Activated T-helper 17 cell treated with anti-CD3 and anti-CD28 coated beads, Interleukin-2, amount 50 U/mL, for 72 hours (primary cell): ENCODE measurements at regions not wholly inside any gene's neighbourhood (a gene's known extent, or its start where the extent isn't known, plus 50 kb on each side); places are given as distances from the start of the nearest gene placed in this dataset.

Experiments
- ATAC-seq: fragments of 150-1000 bp; cut with Tn5 transposase; replicated peaks from 2 replicates; pipeline ENCODE4 v1.10.0; 2021; ENCODE audit warnings: mild to moderate bottlenecking, moderate library complexity
- H3K27ac Mint-ChIP-seq: one replicate; pipeline ENCODE4 v1.8.0; 2022; ENCODE audit warnings: mixed read lengths
- H3K27me3 Mint-ChIP-seq: one replicate; pipeline ENCODE4 v1.8.0; 2022; ENCODE audit warnings: mixed read lengths
- H3K36me3 Mint-ChIP-seq: one replicate; pipeline ENCODE4 v1.8.0; 2022; ENCODE audit warnings: low read depth, mild to moderate bottlenecking, mixed read lengths
- H3K4me1 Mint-ChIP-seq: one replicate; pipeline ENCODE4 v1.8.0; 2022; ENCODE audit warnings: mixed read lengths
- H3K4me3 Mint-ChIP-seq: one replicate; pipeline ENCODE4 v1.8.0; 2022; ENCODE audit warnings: mild to moderate bottlenecking, mixed read lengths
- H3K9me3 Mint-ChIP-seq: one replicate; pipeline ENCODE4 v1.8.0; 2022; ENCODE audit warnings: mixed read lengths

GRCh38 chr13:50197705-50198104 is 182.5 kb downstream of the KCNRG start:
- Mint-ChIP-seq H3K9me3 (peaks cover 3% of the 10 kb centered on the region), H3K4me3 (no peak overlapping the region), H3K27me3 (no peaks in the 10 kb centered on the region), H3K4me1 (no peaks in the 10 kb centered on the region), H3K36me3 (no peaks in the 10 kb centered on the region), H3K27ac (no peak overlapping the region)
- ATAC-seq: peak; percentile 21

GRCh38 chr13:50198508-50198907 is 183.3 kb downstream of the KCNRG start:
- no peak for ATAC-seq
- Mint-ChIP-seq H3K4me1 (no peaks in the 10 kb centered on the region), H3K9me3 (peaks cover 3% of the 10 kb centered on the region), H3K27me3 (no peaks in the 10 kb centered on the region), H3K27ac (no peak overlapping the region), H3K4me3 (no peak overlapping the region), H3K36me3 (no peaks in the 10 kb centered on the region)

GRCh38 chr13:50200569-50200968 is 185.3 kb downstream of the KCNRG start:
- H3K4me1 Mint-ChIP-seq: no peaks in the 10 kb centered on the region
- no peak overlapping the region for H3K4me3 Mint-ChIP-seq
- H3K27me3 Mint-ChIP-seq: no peaks in the 10 kb centered on the region
- H3K36me3 Mint-ChIP-seq: no peaks in the 10 kb centered on the region
- no peak overlapping the region for H3K27ac Mint-ChIP-seq
- ATAC-seq: no peak
- H3K9me3 Mint-ChIP-seq: peaks cover 3% of the 10 kb centered on the region

GRCh38 chr13:50200988-50201387 is 185.7 kb downstream of the KCNRG start:
- Mint-ChIP-seq H3K4me1 (no peaks in the 10 kb centered on the region), H3K9me3 (peaks cover 3% of the 10 kb centered on the region), H3K27me3 (no peaks in the 10 kb centered on the region), H3K36me3 (no peaks in the 10 kb centered on the region), H3K27ac (no peak overlapping the region), H3K4me3 (no peak overlapping the region)
- ATAC-seq: no peak

GRCh38 chr13:50202485-50202884 is 187.2 kb downstream of the KCNRG start:
- Mint-ChIP-seq H3K4me3 (no peak overlapping the region), H3K27me3 (no peaks in the 10 kb centered on the region), H3K4me1 (no peaks in the 10 kb centered on the region), H3K27ac (no peak overlapping the region), H3K9me3 (peaks cover 3% of the 10 kb centered on the region), H3K36me3 (no peaks in the 10 kb centered on the region)
- no peak for ATAC-seq

GRCh38 chr13:50203256-50203941 is 188.2 kb downstream of the KCNRG start:
- no peak overlapping the region for H3K27ac Mint-ChIP-seq
- H3K27me3 Mint-ChIP-seq: no peaks in the 10 kb centered on the region
- no peaks in the 10 kb centered on the region for H3K36me3 Mint-ChIP-seq
- peaks cover 3% of the 10 kb centered on the region for H3K9me3 Mint-ChIP-seq
- no peaks in the 10 kb centered on the region for H3K4me1 Mint-ChIP-seq
- ATAC-seq: no peak
- H3K4me3 Mint-ChIP-seq: no peak overlapping the region

- ATAC-seq: no peak
- no peaks in the 10 kb centered on the region for H3K9me3 Mint-ChIP-seq
- H3K27ac Mint-ChIP-seq: no peak overlapping the region
- H3K4me3 Mint-ChIP-seq: no peak overlapping the region
- no peaks in the 10 kb centered on the region for H3K27me3 Mint-ChIP-seq
- H3K36me3 Mint-ChIP-seq: no peaks in the 10 kb centered on the region
- peaks cover 4% of the 10 kb centered on the region for H3K4me1 Mint-ChIP-seq
Observed at GRCh38 chr13:50205581-50205980, 190.3 kb downstream of the KCNRG start.

- Mint-ChIP-seq H3K9me3 (no peaks in the 10 kb centered on the region), H3K36me3 (no peaks in the 10 kb centered on the region), H3K4me1 (peaks cover 4% of the 10 kb centered on the region), H3K27me3 (no peaks in the 10 kb centered on the region), H3K4me3 (peak overlapping the region; percentile 25), H3K27ac (no peak overlapping the region)
- peak; percentile 50 for ATAC-seq
Observed at GRCh38 chr13:50208826-50209335, 193.6 kb downstream of the KCNRG start.

- H3K36me3 Mint-ChIP-seq: no peaks in the 10 kb centered on the region
- H3K4me3 Mint-ChIP-seq: no peak overlapping the region
- H3K27ac Mint-ChIP-seq: no peak overlapping the region
- ATAC-seq: no peak
- H3K27me3 Mint-ChIP-seq: no peaks in the 10 kb centered on the region
- peaks cover 9% of the 10 kb centered on the region for H3K4me1 Mint-ChIP-seq
- peaks cover 2% of the 10 kb centered on the region for H3K9me3 Mint-ChIP-seq
Observed at GRCh38 chr13:50209631-50210030, 194.4 kb downstream of the KCNRG start.

GRCh38 chr13:50213526-50213925 is 198.3 kb downstream of the KCNRG start:
- Mint-ChIP-seq H3K4me1 (peaks cover 11% of the 10 kb centered on the region), H3K27me3 (no peaks in the 10 kb centered on the region), H3K9me3 (peaks cover 8% of the 10 kb centered on the region), H3K4me3 (no peak overlapping the region), H3K36me3 (no peaks in the 10 kb centered on the region), H3K27ac (no peak overlapping the region)
- no peak for ATAC-seq

GRCh38 chr13:50214514-50214913 is 199.3 kb downstream of the KCNRG start:
- peak overlapping the region; percentile 24 for H3K4me3 Mint-ChIP-seq
- peak overlapping the region; percentile 27 for H3K27ac Mint-ChIP-seq
- peaks cover 8% of the 10 kb centered on the region for H3K9me3 Mint-ChIP-seq
- H3K27me3 Mint-ChIP-seq: no peaks in the 10 kb centered on the region
- no peaks in the 10 kb centered on the region for H3K36me3 Mint-ChIP-seq
- peak; percentile 51 for ATAC-seq
- peaks cover 7% of the 10 kb centered on the region for H3K4me1 Mint-ChIP-seq

- no peak overlapping the region for H3K27ac Mint-ChIP-seq
- no peak overlapping the region for H3K4me3 Mint-ChIP-seq
- H3K9me3 Mint-ChIP-seq: peaks cover 13% of the 10 kb centered on the region
- no peaks in the 10 kb centered on the region for H3K36me3 Mint-ChIP-seq
- H3K27me3 Mint-ChIP-seq: no peaks in the 10 kb centered on the region
- H3K4me1 Mint-ChIP-seq: peaks cover 7% of the 10 kb centered on the region
- ATAC-seq: no peak
Observed at GRCh38 chr13:50215399-50215798, 200.2 kb downstream of the KCNRG start.

GRCh38 chr13:50219743-50220142 is 204.5 kb downstream of the KCNRG start:
- ATAC-seq: no peak
- no peaks in the 10 kb centered on the region for H3K36me3 Mint-ChIP-seq
- H3K27ac Mint-ChIP-seq: no peak overlapping the region
- H3K4me1 Mint-ChIP-seq: peaks cover 29% of the 10 kb centered on the region
- H3K9me3 Mint-ChIP-seq: peaks cover 10% of the 10 kb centered on the region
- H3K4me3 Mint-ChIP-seq: no peak overlapping the region
- H3K27me3 Mint-ChIP-seq: peaks cover 8% of the 10 kb centered on the region

- H3K27me3 Mint-ChIP-seq: peaks cover 8% of the 10 kb centered on the region
- peak overlapping the region; percentile 47 for H3K4me3 Mint-ChIP-seq
- no peak overlapping the region for H3K27ac Mint-ChIP-seq
- H3K36me3 Mint-ChIP-seq: no peaks in the 10 kb centered on the region
- no peak for ATAC-seq
- peaks cover 9% of the 10 kb centered on the region for H3K9me3 Mint-ChIP-seq
- H3K4me1 Mint-ChIP-seq: peaks cover 35% of the 10 kb centered on the region
Observed at GRCh38 chr13:50220938-50221337, 205.7 kb downstream of the KCNRG start.

- peak; percentile 45 for ATAC-seq
- Mint-ChIP-seq H3K4me3 (peak overlapping the region; percentile 47), H3K27me3 (peaks cover 8% of the 10 kb centered on the region), H3K27ac (no peak overlapping the region), H3K9me3 (peaks cover 5% of the 10 kb centered on the region), H3K4me1 (peaks cover 53% of the 10 kb centered on the region), H3K36me3 (no peaks in the 10 kb centered on the region)
Observed at GRCh38 chr13:50222569-50223332, 207.5 kb downstream of the KCNRG start.
